Germinal center (tissue), 1 donor: ENCODE measurements at regions not wholly inside any gene's neighbourhood (a gene's known extent, or its start where the extent isn't known, plus 50 kb on each side); places are given as distances from the start of the nearest gene placed in this dataset.
"Not testable (repeated sequence)": the region's sequence is repeated elsewhere in the genome, so short reads cannot be mapped to it uniquely, and the experiment has no call there.

ENCODE experiments used
- DNase-seq: peaks from one replicate; pipeline ENCODE4 v3.0.0; 2012; ENCODE audit warnings: mixed read lengths, low spot score

- no peak for DNase-seq
These were observed 235.7 kb downstream of the SATB1 start for GRCh38 chr3:18189282-18190050.

- DNase-seq = no peak
These were observed 236.6 kb downstream of the SATB1 start for GRCh38 chr3:18188491-18188890.

DNA sequence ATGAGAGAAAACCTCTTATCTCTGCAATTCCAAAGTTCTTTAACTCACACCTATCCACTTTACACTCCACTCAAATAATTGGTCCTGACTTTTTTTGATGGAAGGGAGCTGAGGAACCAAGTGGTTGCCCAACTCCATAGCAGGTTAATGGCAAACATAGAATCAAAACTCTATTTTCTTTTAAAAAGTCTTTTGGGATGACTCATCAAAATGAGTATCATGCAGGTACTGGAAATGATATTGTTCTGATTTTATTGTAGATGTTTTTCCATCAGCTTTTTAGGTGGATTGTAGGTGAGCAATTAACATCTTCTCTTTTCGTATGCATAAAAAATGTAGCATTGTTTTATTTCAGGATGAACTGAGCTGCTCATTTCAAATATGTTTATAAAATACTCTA lies 239.5 kb downstream of the SATB1 start:
- no peak for DNase-seq

DNA sequence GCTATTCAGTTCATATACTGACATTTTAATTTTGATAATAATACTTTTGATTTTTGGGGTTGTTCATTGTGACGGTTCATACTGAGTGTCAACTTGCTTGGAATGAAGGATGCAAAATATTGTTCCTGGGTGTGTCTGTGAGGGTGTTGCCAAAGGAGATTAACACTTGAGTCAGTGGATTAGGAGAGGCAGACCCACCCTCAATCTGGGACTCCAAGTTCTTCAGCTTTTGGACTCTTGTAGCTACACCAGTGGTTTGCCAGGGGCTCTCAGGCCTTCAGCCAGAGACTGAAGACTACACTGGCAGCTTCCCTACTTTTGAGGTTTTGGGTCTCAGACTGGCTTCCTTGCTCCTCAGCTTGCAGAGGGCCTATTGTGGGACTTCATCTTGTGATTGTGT lies 242.2 kb downstream of the SATB1 start:
- not testable (repeated sequence) for DNase-seq

DNA sequence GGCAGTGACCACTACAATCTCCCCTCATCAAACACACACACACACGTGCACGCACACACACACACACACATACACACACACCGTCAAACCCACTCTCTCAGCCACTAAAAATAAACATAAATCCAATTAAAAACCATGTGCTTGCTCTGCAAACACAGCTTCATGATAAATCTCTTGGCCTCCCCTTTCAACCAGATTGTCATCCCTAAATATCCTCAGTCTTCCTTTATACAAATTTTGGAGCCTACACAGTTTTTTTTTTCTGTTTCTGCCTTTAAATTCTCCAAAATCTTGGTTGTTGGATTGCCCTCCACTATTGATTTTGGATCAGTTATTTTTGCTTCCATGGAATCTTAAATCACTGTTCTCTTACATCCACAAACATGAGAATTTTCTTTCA lies 245.6 kb downstream of the SATB1 start:
- DNase-seq = no peak

- no peak for DNase-seq
These were observed 247.9 kb downstream of the SATB1 start for GRCh38 chr3:18177271-18177670.

DNA sequence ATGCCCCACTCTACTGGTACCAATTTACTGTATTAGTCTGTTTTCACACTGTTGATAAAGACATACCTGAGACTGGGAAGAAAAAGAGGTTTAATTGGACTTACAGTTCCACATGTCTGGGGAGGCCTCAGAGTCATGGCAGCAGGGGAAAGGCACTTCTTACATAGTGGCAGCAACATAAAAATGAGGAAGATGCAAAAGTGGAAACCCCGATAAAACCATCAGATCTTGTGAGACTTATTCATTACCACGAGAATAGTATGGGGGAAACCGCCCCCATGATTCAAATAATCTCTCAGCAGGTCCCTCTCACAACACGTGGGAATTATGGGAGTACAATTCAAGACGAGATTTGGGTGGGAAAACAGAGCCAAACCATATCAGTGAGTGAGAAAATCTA lies 251.2 kb downstream of the SATB1 start:
- not testable (repeated sequence) for DNase-seq

DNA sequence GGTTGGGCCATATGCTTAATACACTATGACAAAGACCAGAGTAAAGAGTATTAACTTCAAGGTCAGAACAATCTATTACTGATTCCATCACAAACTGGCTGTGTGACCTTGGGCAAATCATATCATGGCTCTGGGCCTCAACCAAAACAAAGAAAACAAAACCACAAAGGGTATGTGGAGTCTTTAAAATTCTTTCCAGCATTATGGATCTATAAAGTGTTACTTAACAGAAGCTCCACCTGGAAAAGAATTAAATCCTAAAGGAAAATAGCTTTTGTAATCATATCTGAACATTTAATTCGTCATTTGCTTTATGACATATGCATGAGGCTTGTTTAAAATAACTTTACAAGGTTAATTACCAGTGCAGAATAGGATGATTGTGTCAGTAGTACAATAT lies 265.5 kb downstream of the SATB1 start:
- no peak for DNase-seq

- DNase-seq = no peak
These were observed 271.5 kb downstream of the SATB1 start for GRCh38 chr3:18153571-18154173.

DNA sequence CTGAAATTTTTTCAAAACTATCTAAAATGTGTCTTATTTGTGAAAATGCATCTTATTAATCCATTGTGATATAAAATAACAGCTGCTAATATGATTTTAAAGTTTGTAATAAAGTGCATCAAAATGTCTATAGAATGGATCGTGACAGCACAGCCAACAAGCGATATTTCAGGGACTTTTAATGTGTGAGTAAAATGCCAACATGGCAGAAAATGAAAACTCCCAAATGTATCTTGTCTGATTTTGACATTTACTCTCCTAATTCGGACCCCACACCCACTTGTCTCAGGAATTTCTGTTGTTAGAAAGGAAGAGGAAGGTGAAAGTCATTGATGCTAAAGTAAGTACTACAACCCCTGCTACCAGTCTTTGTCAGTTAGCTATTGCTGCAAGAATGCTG lies 273.9 kb downstream of the SATB1 start:
- DNase-seq = no peak

DNA sequence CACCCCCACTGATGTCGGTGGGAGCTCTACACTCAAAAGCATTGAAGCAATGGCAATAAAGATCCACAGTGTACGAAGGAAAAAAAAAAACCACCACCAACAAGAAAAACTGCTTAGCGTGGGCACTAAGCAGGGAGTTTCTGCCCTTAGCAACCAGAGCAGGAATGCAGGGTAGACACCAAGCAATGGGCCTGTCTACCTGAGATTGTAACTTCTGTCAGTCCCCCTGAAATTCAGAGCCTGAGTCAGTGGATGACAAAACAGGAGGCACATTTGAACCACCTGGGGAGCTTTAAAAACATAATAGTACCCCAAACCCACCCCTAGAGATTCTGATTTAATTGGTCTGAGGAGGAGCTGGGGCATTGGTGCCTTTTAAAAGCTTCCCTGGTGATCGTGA lies 275.2 kb downstream of the SATB1 start:
- no peak for DNase-seq

- no peak for DNase-seq
These were observed 275.8 kb downstream of the SATB1 start for GRCh38 chr3:18149386-18149785.

DNA sequence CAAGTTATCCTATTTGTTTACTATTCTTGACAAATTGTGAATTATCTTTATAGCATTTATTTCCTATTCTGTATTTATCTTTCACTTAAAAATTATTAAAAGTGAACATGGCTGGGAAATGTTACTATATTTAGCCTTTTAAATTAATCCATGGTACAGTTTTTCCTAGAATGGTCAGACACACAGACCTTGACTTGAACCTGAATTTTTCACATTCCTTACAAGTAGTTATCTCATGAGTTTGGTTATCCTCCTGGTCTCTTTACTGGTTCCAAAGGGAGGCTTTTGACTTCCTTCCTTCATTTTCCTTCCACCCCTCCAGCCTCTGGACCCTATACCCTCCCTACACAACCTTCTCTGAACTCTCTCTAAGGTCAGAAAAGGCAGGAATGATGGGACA lies 280.6 kb downstream of the SATB1 start:
- DNase-seq = no peak

DNA sequence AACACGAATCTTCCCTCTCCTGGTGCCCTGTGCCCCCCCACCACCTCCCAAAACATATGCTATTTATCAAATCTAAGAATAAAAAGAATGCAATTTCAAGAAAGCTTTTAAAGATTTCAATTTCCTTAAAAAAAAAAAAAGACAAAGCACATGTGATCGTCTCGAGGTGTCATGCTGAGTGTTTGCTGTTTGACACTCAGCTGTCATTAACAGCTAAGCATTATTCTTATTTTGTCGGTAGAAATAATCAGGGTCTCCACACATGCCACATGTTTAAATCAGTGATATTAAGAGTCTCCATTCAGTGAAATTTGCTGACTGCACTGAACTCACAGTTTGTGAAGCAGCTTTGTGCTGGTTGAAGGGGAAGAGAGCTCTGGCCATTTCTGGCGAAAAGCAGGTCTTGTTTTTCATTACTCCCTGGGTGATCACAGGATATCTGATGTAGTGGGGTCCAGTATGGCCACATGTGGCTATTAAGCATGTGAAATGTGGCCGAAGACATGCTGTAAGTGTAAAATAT lies 281.8 kb downstream of the SATB1 start:
- no peak for DNase-seq

DNA sequence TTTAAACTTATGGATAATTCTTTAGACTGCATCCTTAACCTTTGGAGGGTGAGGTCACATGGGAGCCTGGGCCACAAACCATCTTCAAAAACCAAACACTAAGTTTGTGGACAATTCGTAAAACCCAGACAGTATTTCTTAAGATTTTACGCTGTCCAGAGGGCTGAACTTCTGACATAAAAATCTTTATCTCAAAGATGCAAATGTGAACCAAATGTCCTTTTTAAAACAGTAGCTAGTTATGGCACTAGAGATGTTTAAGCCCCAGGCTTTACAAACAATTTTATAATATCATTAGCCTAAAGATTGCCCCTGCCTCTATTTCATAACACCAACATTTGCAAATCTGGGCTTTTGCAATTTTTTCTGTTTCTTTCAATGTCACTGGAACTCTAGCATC lies 287.2 kb downstream of the SATB1 start:
- DNase-seq = no peak

DNA sequence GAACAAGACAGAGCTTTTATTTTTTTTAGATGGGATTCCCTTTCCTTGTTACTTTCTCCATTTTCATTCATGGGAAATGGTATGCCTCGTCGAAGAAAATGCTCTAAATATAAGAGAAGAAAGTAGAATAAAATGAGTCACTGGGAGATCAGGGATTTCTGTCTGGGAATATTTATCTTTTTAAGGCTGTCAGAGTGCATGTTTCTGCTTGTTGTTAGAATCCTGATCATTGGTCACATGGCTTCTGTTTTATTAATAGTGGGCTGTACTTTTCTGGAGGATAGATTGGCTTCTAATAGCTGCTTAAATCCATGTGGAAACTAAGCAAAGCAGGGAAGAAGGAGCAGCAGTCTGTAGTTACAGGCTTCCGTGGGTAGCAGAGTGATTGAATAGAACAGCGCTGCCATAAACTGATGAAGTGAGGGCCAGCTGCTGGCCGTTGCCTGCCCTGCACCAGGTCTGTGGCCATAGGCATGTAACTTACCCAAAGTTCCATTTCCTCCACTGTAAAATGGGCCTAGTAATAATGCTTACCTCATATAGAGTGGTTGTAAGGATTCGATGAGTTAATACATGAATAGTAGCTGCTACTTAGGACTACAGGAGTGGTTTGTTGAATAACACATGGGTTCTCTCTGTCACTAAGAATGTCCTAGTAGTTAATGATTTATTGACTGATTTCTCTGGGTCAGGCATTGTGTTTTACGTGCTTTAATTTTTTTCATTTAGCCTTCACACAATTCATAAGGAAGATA lies 289.9 kb downstream of the SATB1 start:
- no peak for DNase-seq

DNA sequence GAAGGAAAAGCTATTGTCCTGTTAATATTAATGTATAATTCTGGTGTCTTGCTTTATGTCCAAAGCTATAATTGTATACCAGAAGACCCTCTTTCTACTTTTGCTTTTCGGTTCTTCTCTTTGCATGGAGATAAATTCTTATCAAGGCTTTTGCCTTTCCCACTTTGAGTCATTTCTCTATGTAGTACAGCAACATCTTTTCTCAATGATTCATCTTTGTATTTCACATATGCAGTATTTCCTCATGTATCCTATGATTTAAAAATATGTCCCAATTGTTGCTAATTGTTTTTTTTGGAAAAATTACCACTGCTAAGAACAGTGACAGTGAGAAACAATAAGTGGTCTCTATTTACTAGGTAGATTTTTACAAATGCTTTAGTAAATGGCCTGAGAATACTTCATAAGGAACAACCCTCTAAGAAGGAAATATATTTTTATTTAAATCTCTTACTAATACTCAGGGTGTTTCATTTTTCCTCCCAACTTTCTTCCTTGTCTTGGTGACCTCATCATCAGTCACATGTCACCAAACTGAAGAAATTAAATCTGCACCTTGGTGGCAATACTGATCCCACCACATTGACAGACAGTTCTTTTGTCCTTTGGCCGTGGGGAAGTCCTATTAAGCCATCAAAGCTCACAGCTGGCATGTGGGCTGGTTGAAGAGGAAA lies 290.6 kb downstream of the SATB1 start:
- no peak for DNase-seq

GRCh38 chr3:18132991-18133390 lies 292.1 kb downstream of the SATB1 start:
- DNase-seq = no peak

GRCh38 chr3:18127859-18128681 lies 297.1 kb downstream of the SATB1 start:
- no peak for DNase-seq

- DNase-seq = peak; percentile 77
These were observed 297.8 kb downstream of the SATB1 start for GRCh38 chr3:18127174-18127858.

DNA sequence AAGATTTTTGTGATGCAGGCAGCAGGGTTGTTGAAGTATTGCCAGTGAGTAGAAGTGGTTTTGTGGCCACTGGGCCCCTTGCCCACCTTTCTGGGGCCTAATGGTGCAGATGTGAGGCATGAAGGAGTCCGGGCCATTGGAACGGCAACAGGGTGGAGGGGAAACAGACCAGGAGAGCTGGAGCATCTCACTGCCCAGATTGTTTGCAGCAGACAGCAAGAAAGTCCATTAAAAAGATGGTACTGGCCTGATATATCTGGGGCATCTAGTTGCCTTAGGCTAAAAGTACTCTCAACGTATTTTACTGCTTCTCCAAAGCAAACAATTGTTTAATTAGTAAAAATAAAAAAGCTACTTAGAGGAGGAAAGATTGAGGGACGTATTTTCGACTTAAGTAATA lies 298.4 kb downstream of the SATB1 start:
- DNase-seq = no peak
